NAMALWA (cell line): ENCODE measurements at regions not wholly inside any gene's neighbourhood (a gene's known extent, or its start where the extent isn't known, plus 50 kb on each side); places are given as distances from the start of the nearest gene placed in this dataset.
A peak's percentile ranks its signal among the peaks of the same experiment; 100 is the strongest.

Experiments used
- DNase-seq: peaks from one replicate; pipeline ENCODE4 v3.0.0-alpha.2; 2015; ENCODE audit warnings: low spot score

DNA sequence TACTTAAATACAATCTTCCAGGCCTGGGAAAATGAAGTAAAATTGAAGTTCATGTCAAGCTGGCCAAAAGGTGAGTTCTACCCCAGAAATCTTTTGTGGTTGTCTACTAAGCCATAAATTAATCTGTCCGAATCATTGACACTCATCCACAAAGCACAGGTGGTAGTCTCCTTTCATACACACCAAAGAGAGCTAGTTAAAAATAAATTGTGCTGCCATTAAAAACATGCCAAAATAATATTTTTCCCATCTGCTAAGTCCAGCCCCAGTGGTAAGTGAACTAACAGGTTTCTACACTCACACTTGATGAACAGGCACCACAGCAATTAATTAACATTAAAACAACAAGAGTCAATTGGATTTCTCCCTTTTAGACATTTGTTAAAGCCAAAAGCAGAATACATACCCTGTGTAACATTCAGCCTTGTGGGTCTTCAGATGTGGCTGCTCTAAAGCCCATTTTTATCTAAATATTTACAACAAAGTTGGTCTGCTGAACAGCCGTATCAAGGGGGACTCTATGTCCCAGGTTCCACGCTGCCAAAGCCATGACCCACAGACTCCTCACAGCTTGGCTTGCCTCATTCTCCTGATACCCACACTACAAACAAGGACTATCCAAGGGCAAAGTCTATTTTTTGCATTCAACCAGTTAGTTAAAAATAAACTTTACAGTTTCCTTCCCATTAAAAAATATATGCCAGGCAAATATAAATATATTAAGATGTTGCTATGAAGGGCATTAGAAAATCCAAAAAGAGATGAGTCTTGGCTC lies 490.4 kb downstream of the BMP2 start:
- DNase-seq = no peak

DNA sequence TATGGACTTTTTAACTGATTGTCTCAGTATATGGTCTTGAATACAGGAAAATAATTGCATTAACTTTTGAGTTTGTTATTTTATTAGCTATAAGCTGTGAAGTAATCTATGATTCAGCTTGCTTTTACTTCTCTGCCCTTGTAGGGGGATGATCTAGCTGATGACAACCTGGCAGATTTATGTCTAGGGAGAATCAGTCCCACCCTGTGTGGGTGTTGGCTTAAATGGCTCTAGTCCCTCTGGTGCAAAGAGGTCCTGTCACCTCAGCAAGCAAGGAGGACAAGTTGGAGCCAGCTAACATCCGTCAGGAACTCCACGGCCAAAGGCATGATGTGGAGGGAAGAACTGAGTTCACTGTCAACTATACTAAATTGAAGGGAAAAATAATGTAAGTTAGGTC lies 495.3 kb downstream of the BMP2 start:
- no peak for DNase-seq

DNA sequence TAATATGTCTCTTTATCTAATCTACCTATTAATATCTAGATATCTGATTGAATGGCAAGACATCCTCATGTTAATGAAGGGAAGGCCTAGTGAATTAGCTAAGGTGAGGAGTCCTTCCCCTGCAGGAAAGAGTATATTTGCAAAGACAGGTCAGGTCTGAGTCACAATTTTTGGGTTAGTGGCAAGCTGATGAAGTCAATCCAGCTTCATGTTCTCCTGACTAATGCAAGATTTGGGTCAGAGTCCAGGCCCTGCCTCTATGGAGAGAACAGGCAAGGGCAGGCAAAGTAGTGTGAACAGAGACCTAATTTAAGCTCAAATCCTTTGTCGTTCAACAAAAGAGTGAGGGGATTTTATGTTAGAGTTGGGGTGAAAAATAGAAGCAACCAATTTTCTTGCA lies 496.7 kb downstream of the BMP2 start:
- DNase-seq = no peak

DNA sequence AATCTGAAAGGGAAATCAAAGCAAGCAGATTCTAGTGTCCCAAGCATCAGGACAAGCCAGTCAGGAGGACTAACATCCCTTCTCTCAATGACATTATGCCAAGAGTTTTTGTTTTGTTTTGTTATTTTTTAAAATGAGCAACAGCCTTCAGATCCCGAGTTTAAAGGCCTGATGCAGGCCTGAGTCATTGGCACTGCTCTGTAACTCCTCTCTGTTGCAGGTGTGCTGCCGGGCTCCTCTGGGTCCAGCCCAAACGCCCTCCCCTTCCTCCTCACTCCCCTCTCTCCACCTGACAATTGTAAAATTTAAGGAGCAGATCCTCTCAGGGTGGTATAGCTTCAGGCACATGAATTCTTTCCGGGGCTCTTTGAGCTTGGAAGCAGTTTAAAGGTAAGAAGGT lies 502.0 kb downstream of the BMP2 start:
- DNase-seq = no peak

DNA sequence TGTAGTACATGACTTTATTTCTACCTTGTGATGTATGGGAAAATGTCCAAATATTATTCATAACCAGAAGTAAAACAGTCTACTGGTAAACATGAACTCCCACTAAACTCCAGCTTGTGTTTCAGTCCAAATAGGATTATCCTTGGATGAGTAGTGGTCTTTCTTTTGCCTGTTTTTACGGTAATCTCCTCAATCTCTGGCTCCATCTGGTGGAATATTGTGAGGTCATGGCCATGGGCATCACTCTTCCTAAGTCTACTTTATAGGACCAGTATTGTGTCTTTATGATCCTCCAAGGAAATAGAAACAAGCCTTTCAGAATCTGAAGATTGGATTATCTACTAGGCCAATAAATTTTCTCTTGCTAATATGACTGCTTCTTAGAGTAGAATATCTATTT lies 505.0 kb downstream of the BMP2 start:
- DNase-seq = no peak

DNA sequence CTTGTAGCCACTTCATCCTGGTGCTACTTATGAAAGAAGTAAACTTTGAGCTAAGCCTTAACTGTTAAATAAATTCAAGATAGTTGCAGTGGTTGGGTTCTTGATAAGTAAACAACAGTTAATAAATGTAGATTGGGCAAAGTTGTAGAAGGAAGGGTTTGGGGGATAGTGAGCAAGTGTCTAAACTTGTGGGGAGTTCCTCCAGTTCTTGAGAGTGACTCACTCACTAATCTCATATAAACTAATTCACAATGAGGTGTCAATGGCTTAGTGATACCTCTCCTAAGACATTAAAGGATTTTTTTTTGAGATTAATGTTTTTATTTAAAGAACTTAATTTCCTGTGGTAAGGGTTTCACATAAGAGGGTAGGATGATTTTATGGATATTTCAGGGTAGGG lies 507.4 kb downstream of the BMP2 start:
- no peak for DNase-seq

DNA sequence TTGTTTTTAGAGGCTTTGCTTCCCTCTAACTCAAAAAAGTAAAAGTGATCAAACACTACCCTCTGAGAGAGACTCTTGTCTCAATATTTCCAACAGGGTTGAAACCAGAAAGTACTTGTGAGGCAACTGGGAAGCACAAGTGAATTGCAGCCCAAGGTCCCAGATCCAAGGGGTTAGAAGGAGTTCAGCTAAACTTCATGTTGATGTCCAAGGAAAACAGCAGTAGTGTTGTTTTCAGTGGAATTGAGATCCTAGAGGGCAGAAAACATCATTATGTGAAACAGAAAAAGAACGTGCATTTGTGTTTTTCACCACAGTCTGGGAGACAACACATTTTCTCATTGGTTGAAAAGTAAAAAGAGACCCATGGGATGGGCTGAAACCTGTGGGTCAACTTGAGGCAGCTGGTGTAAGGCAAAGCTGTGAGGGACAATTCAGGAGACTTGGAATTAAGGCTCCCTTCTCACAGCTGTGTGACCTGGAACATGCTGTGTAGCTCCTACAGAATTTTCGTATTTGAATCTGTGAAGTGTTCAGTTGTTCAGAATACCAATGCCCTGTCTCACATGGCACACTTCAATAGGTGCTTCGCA lies 508.3 kb downstream of the BMP2 start:
- no peak for DNase-seq

DNA sequence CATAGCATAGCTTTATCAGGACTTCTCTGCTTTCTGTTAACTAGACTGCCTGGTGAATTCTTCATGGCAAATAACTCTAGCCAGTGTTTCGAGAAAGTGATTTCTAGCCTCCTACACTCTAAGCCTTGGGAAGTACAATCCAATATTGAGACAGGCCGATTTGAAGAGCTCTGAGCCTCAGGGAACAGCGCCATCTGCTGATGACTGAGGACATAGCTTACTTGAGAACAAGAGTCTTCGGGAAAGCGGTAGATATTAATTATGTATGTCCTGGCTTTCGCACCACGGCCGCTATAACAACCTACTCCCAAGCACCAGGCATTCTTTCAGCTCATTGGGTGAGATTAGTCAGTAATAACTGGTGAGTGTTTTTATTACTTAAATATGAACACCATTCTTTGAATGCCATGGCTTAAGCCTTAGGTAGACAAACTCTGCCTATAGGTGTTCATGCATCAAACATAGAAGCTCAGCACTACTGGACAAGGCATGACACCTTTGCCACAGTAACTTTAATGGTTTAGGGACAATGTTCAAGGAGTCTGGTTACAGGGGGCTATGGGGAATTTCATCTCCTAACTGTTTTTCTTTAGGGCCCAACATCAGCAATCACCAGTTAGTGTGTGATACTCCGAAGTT lies 518.6 kb downstream of the BMP2 start:
- peak; percentile 75 for DNase-seq

DNA sequence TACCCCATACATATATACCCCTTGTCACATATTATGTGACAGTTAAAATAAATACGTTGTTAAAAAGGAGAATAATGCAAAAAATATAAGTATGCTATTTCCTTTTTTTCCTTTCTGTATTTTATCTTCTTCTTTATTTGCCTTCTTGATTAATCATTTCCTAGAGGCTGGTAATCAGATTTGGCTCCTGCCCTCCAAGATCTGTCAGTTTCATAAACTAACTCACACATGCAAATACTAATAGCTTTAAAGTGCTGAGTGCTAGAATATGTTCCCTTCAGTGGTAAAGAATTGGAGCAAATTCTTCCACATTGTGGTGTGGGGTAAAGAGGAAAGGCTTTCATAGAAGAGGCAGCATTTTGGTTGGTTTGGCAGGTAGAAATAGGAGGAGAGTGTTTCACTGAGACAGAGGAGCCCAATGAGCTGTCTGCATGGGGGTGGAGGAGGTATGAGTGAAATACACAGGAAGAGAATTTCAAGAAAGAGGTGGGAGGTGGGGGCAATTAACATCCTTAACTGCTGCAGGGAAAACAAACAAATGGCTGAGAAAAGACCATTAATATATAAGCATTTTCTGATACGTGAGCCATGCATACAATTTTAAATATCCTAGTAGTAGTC lies 523.9 kb downstream of the BMP2 start:
- DNase-seq = no peak

DNA sequence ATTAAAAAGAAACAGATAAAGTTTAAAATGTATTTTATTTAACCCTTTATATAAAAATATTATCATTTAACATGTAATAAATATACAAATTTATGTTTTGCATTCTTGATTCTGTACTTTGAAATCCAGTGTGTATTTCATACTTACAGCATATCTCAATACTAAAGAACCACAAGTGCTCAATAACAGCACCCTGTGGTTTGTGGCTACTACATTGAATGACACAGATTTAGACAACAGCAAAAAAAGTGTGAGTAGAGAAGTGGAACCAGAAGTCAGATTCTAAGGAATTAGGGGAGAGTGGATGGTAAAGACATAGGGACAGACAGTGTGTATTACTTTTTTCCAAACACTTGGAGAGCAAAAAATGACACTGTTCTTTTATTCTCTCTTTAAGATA lies 524.5 kb downstream of the BMP2 start:
- no peak for DNase-seq

DNA sequence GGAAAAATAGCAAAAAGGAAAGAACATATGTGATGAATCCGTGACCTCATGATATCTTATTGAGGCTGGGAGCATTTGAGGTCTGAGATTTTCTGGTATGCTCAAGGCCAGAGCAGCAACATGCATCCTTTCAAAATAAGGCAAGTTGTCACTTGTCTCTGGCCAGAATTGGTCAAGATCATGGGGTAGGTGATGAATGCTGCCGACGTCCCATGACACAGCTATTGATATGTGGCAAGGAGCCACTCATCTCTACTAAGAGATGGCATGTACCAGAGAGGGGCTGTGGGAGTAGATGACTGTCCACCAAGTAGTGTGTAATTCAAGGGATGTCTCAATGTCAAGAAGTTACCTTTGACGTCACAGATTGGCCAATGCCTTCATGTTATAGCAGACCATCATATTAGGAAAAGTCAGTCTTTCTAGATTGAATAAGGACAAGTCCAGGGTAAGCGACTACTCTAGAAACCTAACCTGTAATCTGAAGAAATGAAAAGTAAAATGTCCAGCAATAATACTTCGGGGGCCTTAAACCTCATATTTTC lies 527.4 kb downstream of the BMP2 start:
- DNase-seq = no peak

DNA sequence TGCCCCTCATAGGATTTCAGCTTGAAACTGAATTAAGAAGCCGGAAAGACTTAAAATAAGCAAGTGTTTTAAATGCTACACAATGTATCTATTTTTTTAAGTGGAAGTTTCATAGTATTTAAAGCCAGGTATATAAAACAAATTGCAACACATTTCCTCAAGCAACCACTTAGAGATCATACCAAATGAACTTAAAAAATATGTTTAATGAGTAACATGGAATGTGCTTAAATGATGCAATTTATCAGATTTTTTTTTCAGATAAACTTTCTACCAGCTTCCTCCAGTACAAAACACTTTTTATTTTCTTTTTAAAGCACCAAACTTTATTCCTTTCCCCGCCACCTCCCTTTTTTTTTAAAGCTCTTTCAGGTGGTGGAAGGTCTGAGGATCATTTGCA lies 534.3 kb downstream of the BMP2 start:
- no peak for DNase-seq

DNA sequence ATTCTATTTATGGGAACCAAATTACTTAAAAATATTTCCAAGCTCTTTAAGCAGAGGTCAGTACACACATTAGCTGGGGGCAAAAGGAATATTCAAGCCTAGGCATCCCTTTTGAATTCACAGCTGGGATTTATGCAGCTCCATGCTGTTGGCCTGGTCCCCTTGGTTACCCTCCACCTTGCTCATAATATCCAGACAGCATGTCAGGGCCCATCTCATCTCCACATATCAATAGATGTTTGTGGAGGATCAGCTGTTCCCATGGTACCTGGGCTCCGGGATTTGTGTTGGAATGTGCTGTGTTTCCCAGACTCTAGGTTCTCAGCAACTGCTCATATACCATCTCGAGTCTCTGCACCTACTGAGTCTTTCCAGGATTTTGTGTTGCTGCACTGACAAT lies 534.8 kb downstream of the BMP2 start:
- no peak for DNase-seq

DNA sequence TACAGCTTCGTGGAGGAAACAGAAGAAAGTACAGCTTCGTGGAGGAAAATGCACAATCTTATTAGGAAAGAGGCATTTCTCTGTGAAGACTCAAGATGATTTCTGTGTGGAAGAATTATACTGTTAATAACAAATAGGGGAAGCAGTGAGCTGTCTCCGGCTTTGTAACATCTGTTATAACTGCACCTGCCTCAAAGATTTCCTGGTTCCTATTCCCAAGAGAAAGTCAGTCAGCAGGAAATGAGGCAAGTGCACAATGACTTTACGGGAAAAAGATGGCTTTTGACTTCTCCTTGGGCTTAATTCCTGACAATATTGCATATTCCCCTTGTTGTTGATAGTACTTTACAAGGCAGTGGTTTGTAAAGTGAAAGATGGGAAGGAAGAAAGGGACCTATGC lies 538.5 kb downstream of the BMP2 start:
- no peak for DNase-seq

DNA sequence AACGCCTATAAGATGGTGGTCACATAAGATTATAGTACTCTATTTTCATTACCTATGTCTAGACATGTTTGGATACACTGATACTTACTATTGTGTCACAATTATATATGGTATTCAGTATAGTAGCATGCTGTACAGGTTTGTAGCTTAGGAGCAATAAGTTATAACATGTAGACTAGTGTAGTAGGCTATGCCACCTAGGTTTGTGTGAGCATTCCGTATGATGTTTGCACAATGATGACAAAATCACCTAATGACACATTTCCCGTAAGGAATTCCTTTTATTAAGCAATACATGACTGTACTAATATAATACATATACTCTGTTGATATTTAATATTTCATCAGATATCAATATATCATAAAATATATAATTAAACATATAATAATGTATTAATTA lies 540.7 kb downstream of the BMP2 start:
- DNase-seq = no peak

DNA sequence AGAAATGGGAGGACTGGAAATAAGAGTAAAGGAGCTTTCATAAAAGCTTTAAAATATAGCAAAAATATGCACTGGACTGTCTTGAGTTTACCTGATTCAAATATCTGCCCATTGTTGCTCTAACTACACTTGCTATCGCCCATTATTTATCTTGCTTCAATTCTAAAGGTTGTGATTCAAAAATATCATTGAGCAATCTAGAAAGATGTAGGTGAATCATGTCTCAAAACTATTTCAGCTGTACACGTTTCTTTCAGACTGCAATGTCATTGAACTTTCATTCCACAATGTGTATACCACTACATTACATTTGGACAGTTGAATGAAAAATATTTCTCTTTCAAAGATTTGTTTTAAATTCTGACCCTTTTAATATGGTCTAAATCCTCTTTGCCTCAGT lies 545.6 kb downstream of the BMP2 start:
- no peak for DNase-seq

DNA sequence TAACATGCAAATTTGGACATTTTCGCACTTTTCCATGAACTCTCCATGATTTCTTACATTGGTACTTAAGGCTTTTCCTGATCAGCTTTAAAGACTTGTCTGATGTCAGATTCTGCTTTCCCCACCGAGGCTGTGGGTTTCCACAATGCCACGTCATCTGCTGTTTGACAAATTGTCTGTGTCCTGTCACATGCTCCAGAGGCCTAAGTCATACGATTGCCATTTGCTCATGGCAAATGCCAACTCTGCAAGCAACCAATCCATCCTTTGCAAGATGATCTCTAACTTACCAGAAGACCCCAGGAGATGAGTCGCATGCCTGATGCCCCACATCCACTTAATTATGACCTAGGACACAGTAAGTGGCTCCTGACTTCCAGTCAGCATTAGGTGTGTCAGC lies 556.5 kb downstream of the BMP2 start:
- DNase-seq = no peak

DNA sequence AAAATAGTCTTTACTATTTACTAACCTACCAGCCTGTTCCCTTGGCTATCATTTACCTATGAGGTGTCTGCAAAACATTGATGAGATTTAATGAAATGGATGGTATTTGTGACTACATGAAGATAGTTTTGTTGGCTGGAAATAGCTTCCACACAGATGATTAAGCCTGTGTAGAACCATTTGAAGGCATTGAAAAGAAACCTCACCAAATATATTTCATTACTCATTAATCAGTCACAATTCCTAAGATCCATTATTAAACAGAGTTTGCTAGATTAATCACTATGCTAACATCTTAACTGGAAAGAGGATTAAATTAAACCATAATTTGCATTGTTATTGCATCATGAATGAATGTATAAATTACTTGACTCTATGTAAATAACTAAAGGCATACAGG lies 560.3 kb downstream of the BMP2 start:
- DNase-seq = no peak

DNA sequence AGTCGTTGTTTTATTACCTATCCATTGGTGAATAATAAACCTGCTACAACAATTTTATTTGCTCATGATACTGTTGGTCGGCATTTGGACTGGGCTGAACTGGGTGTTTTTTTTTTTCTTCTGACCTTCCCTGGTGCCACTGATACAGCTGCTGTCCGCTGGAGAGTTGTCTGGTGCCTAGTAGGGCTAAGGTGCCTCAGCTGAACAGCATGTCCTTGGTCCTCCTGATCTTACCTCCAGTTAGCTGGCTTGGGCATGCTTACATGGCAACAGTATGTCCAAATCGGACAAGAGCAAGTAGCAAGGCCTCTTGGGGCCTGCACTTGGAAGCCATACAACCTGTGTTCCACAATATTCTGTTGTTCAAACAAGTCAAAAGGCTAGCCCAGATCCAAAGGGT lies 563.4 kb downstream of the BMP2 start:
- DNase-seq = no peak

DNA sequence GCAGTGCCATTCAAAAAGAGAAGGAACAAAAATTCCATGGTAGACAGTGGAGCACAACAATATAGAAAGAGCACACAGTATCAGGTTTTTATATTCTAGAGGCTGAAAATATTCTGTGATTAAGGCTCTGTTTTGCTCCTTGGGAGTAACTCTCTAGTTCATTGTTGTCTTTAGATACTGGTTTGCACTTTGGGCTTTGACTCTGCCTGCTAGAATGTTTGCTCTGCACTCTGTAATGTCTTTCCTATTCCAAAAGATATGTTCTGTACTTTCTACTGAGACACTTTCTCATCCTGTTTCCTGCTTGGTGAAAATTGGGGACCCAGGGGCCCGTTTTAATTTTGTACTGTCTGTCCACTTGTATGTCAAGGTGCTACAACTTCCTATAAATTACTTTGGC lies 564.7 kb downstream of the BMP2 start:
- DNase-seq = no peak

DNA sequence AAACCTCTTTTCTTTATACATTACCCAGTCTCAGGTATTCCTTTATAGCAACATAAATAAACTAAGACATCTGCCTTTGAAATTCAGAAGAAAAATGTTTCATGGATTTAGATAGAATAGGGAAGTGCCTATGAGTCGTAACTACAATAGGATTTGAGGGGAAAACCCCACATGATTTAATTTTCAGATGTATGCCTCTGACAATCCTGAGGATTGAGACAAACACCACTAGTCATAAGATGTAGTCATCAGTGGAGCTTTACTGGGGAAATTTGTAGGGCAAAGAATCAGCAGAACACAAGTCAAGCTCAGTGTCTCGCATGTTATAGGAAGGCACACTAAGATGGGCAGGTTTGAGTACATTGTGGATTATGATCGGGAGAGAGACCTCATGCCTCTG lies 566.4 kb downstream of the BMP2 start:
- no peak for DNase-seq

DNA sequence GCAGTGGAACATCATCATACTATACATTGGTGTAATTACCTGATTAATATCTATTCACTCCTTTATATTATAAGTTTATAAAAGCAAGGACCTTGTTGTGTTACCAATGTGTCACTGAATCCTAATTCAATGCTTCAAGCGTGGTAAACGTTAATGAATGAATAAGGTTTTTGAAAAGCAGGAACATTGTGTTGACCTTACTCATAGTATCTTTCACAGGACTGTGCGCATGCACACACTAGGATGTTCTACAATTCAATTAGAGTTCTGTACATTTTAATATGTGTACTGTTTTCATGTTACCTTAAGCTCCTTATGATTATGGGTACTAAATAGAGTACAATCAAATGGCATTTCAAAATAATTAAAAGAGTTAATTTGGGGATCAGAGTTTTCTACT lies 578.5 kb downstream of the BMP2 start:
- no peak for DNase-seq

DNA sequence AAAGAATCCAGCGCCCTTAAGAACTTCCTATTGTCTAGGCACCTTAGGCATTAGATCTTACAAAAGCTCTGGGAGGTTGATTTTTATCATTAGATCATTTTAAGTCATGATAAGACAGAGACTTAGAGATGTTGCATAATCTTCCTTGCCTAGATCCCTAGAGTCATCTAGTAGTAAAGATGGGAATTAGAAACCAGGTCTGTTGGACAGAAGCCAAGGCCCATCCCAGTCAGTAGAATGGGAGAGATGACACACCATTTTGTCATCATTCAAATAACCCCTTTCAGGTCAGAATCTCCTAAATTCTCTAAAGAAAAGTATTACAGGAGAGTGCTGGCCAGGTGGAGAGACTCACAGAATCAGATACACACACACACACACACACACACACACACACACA lies 579.1 kb downstream of the BMP2 start:
- no peak for DNase-seq
